PC-9 (cell line): ENCODE measurements at regions not wholly inside any gene's neighbourhood (a gene's known extent, or its start where the extent isn't known, plus 50 kb on each side); places are given as distances from the start of the nearest gene placed in this dataset.

Source experiments
- BruUV-seq: library from RNA; stranded (reverse); fragments of 400-500 nt; replicated peaks from 2 replicates; lab custom pipeline; 2021; lab: Mats Ljungman, UMichigan
- CTCF ChIA-PET: fragments of 300-600 bp; sonication (Branson Sonifier 250); formaldehyde crosslinking; loops from one replicate; lab custom pipeline; 2022; ENCODE audit warnings: antibody characterized with exemption; lab: Charles Lee
- POLR2A ChIA-PET: fragments of 300-600 bp; sonication (Branson Sonifier 250); formaldehyde crosslinking; loops from one replicate; lab custom pipeline; 2022; ENCODE audit warnings: antibody characterized with exemption; ENCODE audit not compliant: unreplicated experiment; lab: Charles Lee
- DNase-seq, 2 experiments: peaks; one replicate each; pipeline versions ENCODE4 v3.0.0 to v3.0.0-alpha.2; 2015 to 2022; ENCODE audit warnings: mixed read lengths in 1 of 2
- H2AFZ ChIP-seq: fragments of 200-600 bp; sonication (generic); 2 replicates; pipeline ENCODE4 v1.8.1; 2017; ENCODE audit warnings: antibody characterized with exemption
- H3F3A ChIP-seq: fragments of 200-600 bp; sonication (generic); 2 replicates; pipeline ENCODE4 v1.8.1; 2017; ENCODE audit warnings: antibody characterized with exemption, mild to moderate bottlenecking, low read depth; ENCODE audit not compliant: insufficient read depth
- H3K27ac ChIP-seq: fragments of 200-600 bp; sonication (generic); 2 replicates; pipeline ENCODE4 v1.6.1; 2016; ENCODE audit warnings: mixed run types
- H3K27me3 ChIP-seq: fragments of 200-600 bp; sonication (generic); 2 replicates; pipeline ENCODE4 v1.6.1; 2016; ENCODE audit warnings: low read depth, mixed run types; ENCODE audit not compliant: insufficient read depth
- H3K36me3 ChIP-seq: fragments of 200-600 bp; sonication (generic); 2 replicates; pipeline ENCODE4 v1.6.1; 2016; ENCODE audit warnings: low read depth, mixed run types
- H3K4me1 ChIP-seq: fragments of 200-600 bp; sonication (generic); replicated peaks from 2 replicates; pipeline ENCODE4 v1.6.1; 2016; ENCODE audit warnings: mixed run types; ENCODE audit not compliant: insufficient read depth
- H3K4me2 ChIP-seq: fragments of 200-600 bp; sonication (generic); 2 replicates; pipeline ENCODE4 v1.6.1; 2017; ENCODE audit warnings: mixed run types
- H3K4me3 ChIP-seq: fragments of 200-600 bp; sonication (generic); 2 replicates; pipeline ENCODE4 v1.6.1; 2016; ENCODE audit warnings: mixed run types
- H3K79me2 ChIP-seq: fragments of 200-600 bp; sonication (generic); 2 replicates; pipeline ENCODE4 v1.6.1; 2017; ENCODE audit warnings: low read depth, mixed run types
- H3K9me2 ChIP-seq: fragments of 200-600 bp; sonication (generic); 2 replicates; pipeline ENCODE4 v1.8.1; 2017; ENCODE audit warnings: mild to moderate bottlenecking; ENCODE audit not compliant: insufficient read depth
- H3K9me3 ChIP-seq: fragments of 200-600 bp; sonication (generic); 2 replicates; pipeline ENCODE4 v1.8.1; 2016; ENCODE audit warnings: low read depth; ENCODE audit not compliant: insufficient read depth
- H4K20me1 ChIP-seq: fragments of 200-600 bp; sonication (generic); 2 replicates; pipeline ENCODE4 v1.8.1; 2017; ENCODE audit not compliant: insufficient read depth
- CTCF ChIP-seq: fragments of 200-600 bp; sonication (generic); conservative IDR thresholded peaks from 2 replicates; pipeline ENCODE4 v1.6.1; 2017; ENCODE audit warnings: mixed run types, antibody characterized with exemption, mild to moderate bottlenecking, moderate library complexity
- EZH2 ChIP-seq: fragments of 200-600 bp; sonication (generic); IDR thresholded peaks from 2 replicates; pipeline ENCODE4 v1.8.0; 2017; ENCODE audit warnings: antibody characterized with exemption, low read depth
- intact Hi-C: fragments of 100-400 bp; cut with micrococcal nuclease; formaldehyde crosslinking; loops from one replicate; pipeline ENCODE4 v1.10.0; 2022; ENCODE audit not compliant: unreplicated experiment

GRCh38 chrX:45773572-45773971, 572.9 kb upstream of the DIPK2B start:
- TF ChIP-seq CTCF (no peak), EZH2 (no peak)
- intact Hi-C loops: no loop called here
- peaks cover 50% of the 10 kb centered on the region for H3K4me1 ChIP-seq
- no TSS peak for BruUV-seq
- no peaks in the 10 kb centered on the region for H3K9me2 ChIP-seq
- no peaks in the 10 kb centered on the region for H3K36me3 ChIP-seq
- peaks cover 7% of the 10 kb centered on the region; the same call in 1 of the 2 replicates for H4K20me1 ChIP-seq
- peaks cover 44% of the 10 kb centered on the region for H3F3A ChIP-seq
- peak overlapping the region; percentile 87 for H3K27ac ChIP-seq
- H2AFZ ChIP-seq: no peak overlapping the region
- DNase-seq: no peak
- no peaks in the 10 kb centered on the region for H3K9me3 ChIP-seq
- peaks cover 94% of the 10 kb centered on the region for H3K79me2 ChIP-seq
- no peaks in the 10 kb centered on the region for H3K27me3 ChIP-seq
- H3K4me2 ChIP-seq: peak overlapping the region; percentile 73
- POLR2A ChIA-PET: interaction anchor here (0.6 kb wide), 2 partner anchors 19 to 264 kb away, joined by 3 to 52 read pairs; no protein-coding TSS in a partner anchor
- CTCF ChIA-PET: no interaction called here
- no peak overlapping the region for H3K4me3 ChIP-seq

- DNase-seq: peak; percentile 19 to 54
- Histone ChIP-seq H3K4me1 (peaks cover 37% of the 10 kb centered on the region), H3K27me3 (no peaks in the 10 kb centered on the region), H3K9me2 (no peaks in the 10 kb centered on the region), H3K79me2 (peaks cover 94% of the 10 kb centered on the region), H3K9me3 (no peaks in the 10 kb centered on the region), H3K27ac (peak overlapping the region; percentile 87), H4K20me1 (peaks cover 7% of the 10 kb centered on the region; the same call in 1 of the 2 replicates), H3K4me2 (peak overlapping the region; percentile 73), H2AFZ (no peak overlapping the region), H3K36me3 (no peaks in the 10 kb centered on the region), H3F3A (peaks cover 39% of the 10 kb centered on the region), H3K4me3 (peak overlapping the region; percentile 54; the same call in 1 of the 2 replicates)
- ChIA-PET CTCF (no interaction called here), POLR2A (interaction anchor here (0.6 kb wide), 1 partner anchor 265 kb away, joined by 7 read pairs; no protein-coding TSS in a partner anchor)
- no peak for TF ChIP-seq EZH2
- TF ChIP-seq CTCF: no peak
- intact Hi-C loops: loop anchor here (1.0 to 2.0 kb wide), 2 partner anchors 61 to 256 kb away; no protein-coding TSS in a partner anchor
- BruUV-seq: no TSS peak
Measured at GRCh38 chrX:45771560-45772340, 571.1 kb upstream of the DIPK2B start.

- no TSS peak for BruUV-seq
- peak overlapping the region; percentile 73 for H3K4me2 ChIP-seq
- H3K9me2 ChIP-seq: no peaks in the 10 kb centered on the region
- H2AFZ ChIP-seq: no peak overlapping the region
- no peaks in the 10 kb centered on the region for H3K36me3 ChIP-seq
- peak overlapping the region; percentile 87 for H3K27ac ChIP-seq
- ChIA-PET CTCF (no interaction called here), POLR2A (interaction anchor here (0.6 kb wide), 1 partner anchor 17 kb away, joined by 48 read pairs; no protein-coding TSS in a partner anchor)
- peaks cover 39% of the 10 kb centered on the region for H3F3A ChIP-seq
- TF ChIP-seq CTCF (no peak), EZH2 (no peak)
- peaks cover 7% of the 10 kb centered on the region; the same call in 1 of the 2 replicates for H4K20me1 ChIP-seq
- H3K79me2 ChIP-seq: peaks cover 94% of the 10 kb centered on the region
- no peaks in the 10 kb centered on the region for H3K27me3 ChIP-seq
- intact Hi-C loops: loop anchor here (1.0 to 2.0 kb wide), 2 partner anchors 60 to 256 kb away; no protein-coding TSS in a partner anchor
- H3K4me1 ChIP-seq: peaks cover 37% of the 10 kb centered on the region
- H3K4me3 ChIP-seq: peak overlapping the region; percentile 54
- DNase-seq: peak; percentile 21 to 83
- H3K9me3 ChIP-seq: no peaks in the 10 kb centered on the region
Measured at GRCh38 chrX:45771114-45771513, 570.4 kb upstream of the DIPK2B start.
